ENCODE measurements at regions not wholly inside any gene's neighbourhood (a gene's known extent, or its start where the extent isn't known, plus 50 kb on each side); places are given as distances from the start of the nearest gene placed in this dataset.

DNA sequence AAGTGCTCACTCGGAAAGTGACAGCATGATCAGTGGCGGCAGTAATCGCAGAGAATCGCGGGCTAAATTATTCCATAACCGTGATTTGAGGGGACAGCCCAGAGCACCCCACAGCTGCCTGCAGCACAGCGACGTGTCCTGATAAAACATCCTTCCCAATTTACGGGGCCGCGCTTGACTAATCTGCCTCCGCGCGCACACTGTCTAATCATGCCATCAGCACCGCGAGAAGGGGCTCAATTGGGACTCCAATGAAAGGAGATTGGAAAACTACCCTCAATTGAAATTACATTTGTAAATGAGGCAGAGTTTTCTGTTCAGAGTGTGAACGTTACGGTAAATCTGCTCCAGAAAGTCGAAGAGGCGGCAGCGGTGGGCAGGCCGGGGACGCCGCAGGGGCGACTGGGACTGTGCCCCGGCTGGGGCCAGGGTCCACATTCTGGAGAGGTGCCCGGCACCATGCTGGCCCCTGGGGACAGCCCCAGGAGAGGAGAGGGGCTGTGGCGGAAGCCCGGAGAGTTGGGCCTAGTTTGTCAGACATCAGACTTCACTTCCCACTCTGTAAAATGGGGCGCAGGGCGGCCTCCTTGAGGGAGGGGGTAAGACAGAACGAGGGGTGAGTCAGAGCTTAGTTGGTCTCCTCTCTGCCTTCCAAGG, 107.7 kb downstream of the FAM53A start:
- TF ChIP-seq, protein P1, sequence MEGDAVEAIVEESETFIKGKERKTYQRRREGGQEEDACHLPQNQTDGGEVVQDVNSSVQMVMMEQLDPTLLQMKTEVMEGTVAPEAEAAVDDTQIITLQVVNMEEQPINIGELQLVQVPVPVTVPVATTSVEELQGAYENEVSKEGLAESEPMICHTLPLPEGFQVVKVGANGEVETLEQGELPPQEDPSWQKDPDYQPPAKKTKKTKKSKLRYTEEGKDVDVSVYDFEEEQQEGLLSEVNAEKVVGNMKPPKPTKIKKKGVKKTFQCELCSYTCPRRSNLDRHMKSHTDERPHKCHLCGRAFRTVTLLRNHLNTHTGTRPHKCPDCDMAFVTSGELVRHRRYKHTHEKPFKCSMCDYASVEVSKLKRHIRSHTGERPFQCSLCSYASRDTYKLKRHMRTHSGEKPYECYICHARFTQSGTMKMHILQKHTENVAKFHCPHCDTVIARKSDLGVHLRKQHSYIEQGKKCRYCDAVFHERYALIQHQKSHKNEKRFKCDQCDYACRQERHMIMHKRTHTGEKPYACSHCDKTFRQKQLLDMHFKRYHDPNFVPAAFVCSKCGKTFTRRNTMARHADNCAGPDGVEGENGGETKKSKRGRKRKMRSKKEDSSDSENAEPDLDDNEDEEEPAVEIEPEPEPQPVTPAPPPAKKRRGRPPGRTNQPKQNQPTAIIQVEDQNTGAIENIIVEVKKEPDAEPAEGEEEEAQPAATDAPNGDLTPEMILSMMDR (IDR thresholded peaks at IDR 0.05) = no peak
- TF ChIP-seq POLR2AphosphoS5 (IDR thresholded peaks at IDR 0.05) = no peak

All from transverse colon (tissue), 4 donors.